PC-9 (cell line): ENCODE measurements at regions not wholly inside any gene's neighbourhood (a gene's known extent, or its start where the extent isn't known, plus 50 kb on each side); places are given as distances from the start of the nearest gene placed in this dataset.
"Not testable (repeated sequence)": the region's sequence is repeated elsewhere in the genome, so short reads cannot be mapped to it uniquely, and the experiment has no call there.

Experiments used
- CTCF ChIP-seq: fragments of 200-600 bp; sonication (generic); conservative IDR thresholded peaks from 2 replicates; pipeline ENCODE4 v1.6.1; 2017; ENCODE audit warnings: mixed run types, antibody characterized with exemption, mild to moderate bottlenecking, moderate library complexity
- EZH2 ChIP-seq: fragments of 200-600 bp; sonication (generic); IDR thresholded peaks from 2 replicates; pipeline ENCODE4 v1.8.0; 2017; ENCODE audit warnings: antibody characterized with exemption, low read depth

- TF ChIP-seq CTCF, EZH2: not testable (repeated sequence)
Observed at GRCh38 chr2:113341870-113342253, 63.1 kb upstream of the PAX8 start.
